GM10248 (cell line): ENCODE measurements at regions not wholly inside any gene's neighbourhood (a gene's known extent, or its start where the extent isn't known, plus 50 kb on each side); places are given as distances from the start of the nearest gene placed in this dataset.

Experiments
- CTCF ChIA-PET: fragments of 300-600 bp; sonication (Branson Sonifier 250); formaldehyde crosslinking; extraction: SDS; loops from one replicate; lab custom pipeline; 2021; ENCODE audit warnings: antibody characterized with exemption; lab: Yijun Ruan, JAX
- POLR2A ChIA-PET: fragments of 350-650 bp; sonication (Branson Sonifier 250); formaldehyde crosslinking; extraction: SDS; loops from one replicate; lab custom pipeline; 2020; ENCODE audit warnings: antibody characterized with exemption; lab: Yijun Ruan, JAX
- DNase-seq: peaks from one replicate; pipeline ENCODE4 v3.0.0; 2012; ENCODE audit errors: extremely low spot score
- TF ChIP-seq, protein P1 (sequence below): IDR thresholded peaks from 2 replicates; pipeline ENCODE4 v1.5.1; 2012; ENCODE audit warnings: mild to moderate bottlenecking, low read depth; ENCODE audit errors: extremely low read depth, missing control alignments, control extremely low read depth

DNA sequence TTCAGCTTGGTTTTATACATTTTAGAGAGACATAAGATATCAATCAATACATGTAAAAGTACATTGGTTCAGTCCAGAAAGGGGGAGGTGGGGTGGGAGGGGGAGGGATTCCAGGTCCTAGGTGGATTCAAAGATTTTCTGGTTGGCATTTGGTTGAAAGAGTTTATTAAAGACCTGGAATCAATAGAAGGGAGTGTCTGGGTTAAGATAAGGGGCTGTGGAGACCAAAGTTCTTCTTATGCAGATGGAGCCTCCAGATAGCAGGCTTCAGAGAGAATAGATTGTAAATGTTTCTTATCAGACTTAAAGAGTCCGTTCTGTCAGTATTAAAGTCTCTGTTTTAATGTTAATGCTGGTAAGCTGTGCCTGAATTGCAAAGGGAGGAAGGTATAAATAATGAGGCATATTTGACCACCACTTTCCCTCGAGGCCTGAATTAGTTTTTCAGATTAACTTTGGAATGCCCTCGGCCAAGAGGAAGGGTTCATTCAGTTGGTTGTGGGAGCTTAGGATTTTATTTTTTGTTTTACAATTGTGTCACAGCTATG, 169.9 kb downstream of the AASDH start:
- POLR2A ChIA-PET = no interaction called here
- CTCF ChIA-PET = no interaction called here
- no peak for DNase-seq
- TF ChIP-seq, protein P1, sequence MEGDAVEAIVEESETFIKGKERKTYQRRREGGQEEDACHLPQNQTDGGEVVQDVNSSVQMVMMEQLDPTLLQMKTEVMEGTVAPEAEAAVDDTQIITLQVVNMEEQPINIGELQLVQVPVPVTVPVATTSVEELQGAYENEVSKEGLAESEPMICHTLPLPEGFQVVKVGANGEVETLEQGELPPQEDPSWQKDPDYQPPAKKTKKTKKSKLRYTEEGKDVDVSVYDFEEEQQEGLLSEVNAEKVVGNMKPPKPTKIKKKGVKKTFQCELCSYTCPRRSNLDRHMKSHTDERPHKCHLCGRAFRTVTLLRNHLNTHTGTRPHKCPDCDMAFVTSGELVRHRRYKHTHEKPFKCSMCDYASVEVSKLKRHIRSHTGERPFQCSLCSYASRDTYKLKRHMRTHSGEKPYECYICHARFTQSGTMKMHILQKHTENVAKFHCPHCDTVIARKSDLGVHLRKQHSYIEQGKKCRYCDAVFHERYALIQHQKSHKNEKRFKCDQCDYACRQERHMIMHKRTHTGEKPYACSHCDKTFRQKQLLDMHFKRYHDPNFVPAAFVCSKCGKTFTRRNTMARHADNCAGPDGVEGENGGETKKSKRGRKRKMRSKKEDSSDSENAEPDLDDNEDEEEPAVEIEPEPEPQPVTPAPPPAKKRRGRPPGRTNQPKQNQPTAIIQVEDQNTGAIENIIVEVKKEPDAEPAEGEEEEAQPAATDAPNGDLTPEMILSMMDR = no peak

DNA sequence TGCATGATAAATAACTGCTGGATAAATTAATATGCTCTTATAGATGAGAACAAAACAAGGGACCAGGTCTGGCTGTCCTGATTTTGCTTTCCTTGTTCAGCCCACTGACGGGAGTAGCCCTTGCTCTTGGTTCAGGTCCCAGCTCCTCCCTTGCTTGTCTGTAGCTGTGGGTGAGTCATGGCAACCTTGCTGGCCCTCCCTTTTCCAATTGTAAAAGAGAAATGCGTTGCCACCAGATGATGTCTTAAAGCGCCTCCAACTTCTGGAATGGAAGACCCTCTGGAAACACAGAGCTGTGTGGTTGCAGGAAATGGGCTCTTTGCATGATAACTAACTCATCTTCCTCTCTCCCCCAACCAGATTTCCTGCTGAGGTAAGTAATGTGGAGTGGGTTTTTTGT, 171.4 kb downstream of the AASDH start:
- TF ChIP-seq, protein P1 = no peak
- ChIA-PET POLR2A (no interaction called here), CTCF (interaction anchor here (1.1 kb wide), 1 partner anchor 10 kb away, joined by 3 read pairs; no protein-coding TSS in a partner anchor)
- no peak for DNase-seq

DNA sequence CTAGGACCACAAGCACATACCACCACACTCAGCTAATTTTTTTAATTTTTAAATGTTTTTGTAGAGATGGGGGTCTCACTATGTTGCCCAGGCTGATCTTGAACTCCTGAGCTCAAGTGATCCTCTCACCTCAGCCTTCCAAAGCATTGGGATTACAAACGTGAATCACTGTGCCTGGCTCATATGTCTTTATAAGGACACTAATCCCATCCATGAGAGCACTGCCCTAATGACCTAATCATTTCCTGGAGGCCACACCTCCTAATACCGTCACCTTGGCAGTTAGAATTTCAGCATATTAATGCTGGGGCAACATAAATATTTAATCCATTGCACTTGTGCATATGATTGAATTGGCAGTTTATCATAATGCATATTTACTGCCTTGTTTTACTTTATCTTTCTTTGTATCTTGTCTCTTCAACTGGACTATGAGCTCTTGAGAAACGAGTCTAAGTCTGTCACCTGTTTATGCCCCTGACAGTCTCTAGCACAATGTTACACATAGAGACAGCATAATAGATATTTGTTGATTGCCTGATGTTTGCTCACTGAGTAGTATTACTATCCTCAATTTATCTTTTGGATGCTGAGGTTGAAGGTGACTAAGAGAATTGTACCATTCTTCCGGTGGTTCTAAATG, 172.0 kb downstream of the AASDH start:
- ChIA-PET POLR2A (no interaction called here), CTCF (interaction anchor here (1.1 kb wide), 1 partner anchor 10 kb away, joined by 3 read pairs; no protein-coding TSS in a partner anchor)
- DNase-seq = no peak
- TF ChIP-seq, protein P1 = no peak

DNA sequence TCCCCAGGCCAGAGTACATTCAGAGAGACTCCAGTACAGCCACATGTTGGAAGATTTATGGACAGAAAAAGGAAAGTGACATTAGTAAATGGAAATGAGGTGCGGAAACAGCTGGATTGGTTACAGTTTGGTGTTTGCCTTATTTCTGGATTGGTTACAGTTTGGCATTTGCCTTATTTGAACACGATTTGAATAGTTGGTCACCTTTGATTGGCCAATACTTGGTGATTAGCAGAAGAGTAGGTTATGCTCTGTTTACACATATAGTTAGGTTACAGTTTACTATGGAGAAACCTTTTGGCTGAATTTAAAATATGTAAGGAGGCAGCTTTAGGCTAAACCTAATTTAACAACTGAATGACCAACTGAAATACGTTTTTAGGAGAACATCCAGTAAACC, 173.7 kb downstream of the AASDH start:
- ChIA-PET POLR2A (no interaction called here), CTCF (no interaction called here)
- TF ChIP-seq, protein P1 = no peak
- DNase-seq = no peak

DNA sequence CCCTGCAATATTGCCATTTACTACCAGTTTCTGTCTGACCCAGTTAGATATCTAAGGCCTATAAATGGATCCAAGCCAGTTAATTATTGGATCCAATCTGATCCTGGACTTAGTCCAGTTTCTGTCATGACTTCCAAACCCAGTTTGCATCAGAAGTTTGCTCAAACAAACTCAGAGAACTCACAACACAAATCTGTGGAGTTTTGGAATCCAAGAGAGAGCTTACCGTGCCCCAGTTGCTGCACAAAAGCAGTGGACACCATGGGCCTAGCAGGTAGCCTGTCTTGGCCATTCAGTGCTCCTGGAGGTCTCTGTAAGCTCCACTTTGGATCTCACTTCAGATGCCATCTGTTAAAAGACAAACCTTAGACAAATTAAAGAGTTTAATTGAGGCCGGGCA, 174.5 kb downstream of the AASDH start:
- ChIA-PET POLR2A (no interaction called here), CTCF (no interaction called here)
- TF ChIP-seq, protein P1 = no peak
- DNase-seq = no peak

DNA sequence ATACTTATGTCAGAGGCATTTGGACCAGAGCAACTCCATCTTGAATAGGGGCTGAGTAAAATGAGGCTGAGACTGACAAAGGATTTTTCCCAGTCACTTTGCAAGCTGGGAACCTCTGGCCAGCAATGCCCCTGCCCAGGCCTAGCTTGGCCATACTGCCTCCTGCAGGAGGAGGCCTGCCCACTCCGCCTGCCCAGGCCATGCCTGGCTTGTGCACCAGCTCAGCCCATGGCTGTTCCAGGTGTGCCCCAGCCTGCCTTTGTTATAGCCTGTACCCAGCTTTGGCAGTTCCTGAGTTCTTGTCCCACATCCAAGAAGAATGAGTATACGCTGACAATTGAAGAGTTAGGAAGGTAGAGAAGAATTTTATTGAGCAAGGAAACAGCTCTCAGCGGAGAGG, 176.1 kb downstream of the AASDH start:
- TF ChIP-seq, protein P1 = no peak
- CTCF ChIA-PET = no interaction called here
- POLR2A ChIA-PET = no interaction called here
- no peak for DNase-seq

DNA sequence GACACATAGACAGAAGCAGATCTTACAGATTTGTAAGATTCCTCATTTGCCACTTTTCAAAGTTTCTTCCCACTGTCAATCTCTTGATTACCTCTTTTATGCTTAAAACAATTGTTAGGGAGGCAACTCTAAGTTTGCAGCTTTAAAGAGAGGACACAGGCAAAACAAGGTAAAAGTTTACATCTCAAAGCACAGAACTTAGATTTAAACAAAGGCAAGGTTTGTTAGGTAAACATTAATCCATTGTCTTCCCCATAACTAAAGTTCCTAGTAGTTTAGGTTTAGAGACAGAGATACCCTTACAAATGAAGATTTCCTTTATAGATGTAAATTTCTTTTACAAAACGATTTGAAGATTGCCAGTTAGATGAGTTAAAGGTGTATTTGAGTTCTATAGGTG, 176.9 kb downstream of the AASDH start:
- ChIA-PET CTCF (no interaction called here), POLR2A (no interaction called here)
- DNase-seq = no peak
- TF ChIP-seq, protein P1 = no peak
